GM13977 (cell line): ENCODE measurements at regions not wholly inside any gene's neighbourhood (a gene's known extent, or its start where the extent isn't known, plus 50 kb on each side); places are given as distances from the start of the nearest gene placed in this dataset.
"Not testable (repeated sequence)": the region's sequence is repeated elsewhere in the genome, so short reads cannot be mapped to it uniquely, and the experiment has no call there.

Source experiments
- DNase-seq: peaks from one replicate; pipeline ENCODE4 v3.0.0; 2012; ENCODE audit warnings: low spot score
- in situ Hi-C: fragments of 300-500 bp; cut with MboI; formaldehyde crosslinking; loops from one replicate; pipeline ENCODE4 v1.12.0; 2022; ENCODE audit warnings: low sequenced_read_pairs, low pct_unique_long_range_greater_than_20kb, mixed read lengths, inconsistent platforms; ENCODE audit not compliant: unreplicated experiment
- TF ChIP-seq, protein P1 (sequence below): IDR thresholded peaks from 2 replicates; pipeline ENCODE4 v1.5.1; 2012; ENCODE audit warnings: mild to moderate bottlenecking, control low read depth; ENCODE audit not compliant: insufficient read depth; ENCODE audit errors: extremely low read depth, missing control alignments

DNA sequence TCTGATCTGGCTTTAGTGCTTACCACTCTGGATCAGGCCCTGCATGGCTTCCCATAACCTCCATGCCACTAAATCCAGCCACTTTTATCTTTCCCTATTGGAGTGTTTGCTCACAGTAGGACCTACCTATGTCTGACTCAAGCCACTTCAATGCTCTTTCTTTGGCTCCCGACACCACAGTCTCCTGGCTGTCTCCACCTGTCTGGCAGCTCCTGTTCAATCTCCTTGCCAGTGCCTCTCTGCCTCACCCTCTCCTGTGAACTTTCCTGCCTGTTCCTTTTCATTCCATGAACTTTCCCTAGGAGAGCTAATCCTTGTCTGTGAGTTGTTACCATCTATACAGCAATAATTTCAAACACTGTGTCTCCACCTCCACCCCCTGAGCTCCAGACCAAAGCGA, 82.6 kb upstream of the UCN3 start:
- in situ Hi-C loops, result no loop called here
- no peak for DNase-seq
- TF ChIP-seq, protein P1, sequence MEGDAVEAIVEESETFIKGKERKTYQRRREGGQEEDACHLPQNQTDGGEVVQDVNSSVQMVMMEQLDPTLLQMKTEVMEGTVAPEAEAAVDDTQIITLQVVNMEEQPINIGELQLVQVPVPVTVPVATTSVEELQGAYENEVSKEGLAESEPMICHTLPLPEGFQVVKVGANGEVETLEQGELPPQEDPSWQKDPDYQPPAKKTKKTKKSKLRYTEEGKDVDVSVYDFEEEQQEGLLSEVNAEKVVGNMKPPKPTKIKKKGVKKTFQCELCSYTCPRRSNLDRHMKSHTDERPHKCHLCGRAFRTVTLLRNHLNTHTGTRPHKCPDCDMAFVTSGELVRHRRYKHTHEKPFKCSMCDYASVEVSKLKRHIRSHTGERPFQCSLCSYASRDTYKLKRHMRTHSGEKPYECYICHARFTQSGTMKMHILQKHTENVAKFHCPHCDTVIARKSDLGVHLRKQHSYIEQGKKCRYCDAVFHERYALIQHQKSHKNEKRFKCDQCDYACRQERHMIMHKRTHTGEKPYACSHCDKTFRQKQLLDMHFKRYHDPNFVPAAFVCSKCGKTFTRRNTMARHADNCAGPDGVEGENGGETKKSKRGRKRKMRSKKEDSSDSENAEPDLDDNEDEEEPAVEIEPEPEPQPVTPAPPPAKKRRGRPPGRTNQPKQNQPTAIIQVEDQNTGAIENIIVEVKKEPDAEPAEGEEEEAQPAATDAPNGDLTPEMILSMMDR, result no peak

DNA sequence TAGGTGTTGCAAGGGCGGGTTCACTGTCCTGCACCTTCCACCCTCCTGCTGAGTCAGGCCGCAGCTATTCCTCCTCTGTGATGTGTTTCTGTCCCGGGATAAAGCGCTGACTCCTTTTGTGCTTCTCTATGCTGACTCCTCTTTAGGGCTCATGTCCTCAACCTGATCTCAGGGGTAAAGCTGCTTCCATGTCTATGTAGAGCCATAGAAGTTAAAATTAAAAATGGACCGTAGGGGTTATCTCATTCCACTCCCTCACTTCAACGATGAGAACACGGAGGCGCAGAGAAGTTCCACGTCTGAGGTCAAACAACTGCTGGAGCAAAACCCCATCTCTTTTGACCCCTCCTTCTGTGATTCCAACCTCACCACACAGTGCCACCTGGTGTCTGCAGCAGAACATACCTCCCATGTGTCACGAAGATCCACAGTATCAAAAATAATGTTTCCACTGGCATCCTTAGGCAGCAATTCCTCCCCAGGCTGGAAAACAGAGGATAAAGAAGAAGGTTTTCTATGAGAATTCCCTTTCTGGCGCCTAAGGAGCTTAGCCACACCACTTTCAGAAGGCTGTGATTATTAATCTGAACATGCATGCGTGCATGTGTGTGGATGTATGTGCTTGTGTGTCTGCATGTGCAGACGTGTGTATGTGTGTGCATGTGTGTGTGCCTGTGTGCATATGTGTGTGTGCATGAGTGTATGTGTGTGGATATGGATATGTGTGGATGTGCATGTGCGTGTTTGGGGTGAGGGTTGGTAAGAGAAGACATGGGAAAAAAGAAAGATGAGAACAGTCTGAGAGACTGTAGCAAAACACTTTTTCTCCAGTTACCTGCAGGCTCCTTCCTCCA, 81.2 kb upstream of the UCN3 start:
- peak; percentile 24 for DNase-seq

DNA sequence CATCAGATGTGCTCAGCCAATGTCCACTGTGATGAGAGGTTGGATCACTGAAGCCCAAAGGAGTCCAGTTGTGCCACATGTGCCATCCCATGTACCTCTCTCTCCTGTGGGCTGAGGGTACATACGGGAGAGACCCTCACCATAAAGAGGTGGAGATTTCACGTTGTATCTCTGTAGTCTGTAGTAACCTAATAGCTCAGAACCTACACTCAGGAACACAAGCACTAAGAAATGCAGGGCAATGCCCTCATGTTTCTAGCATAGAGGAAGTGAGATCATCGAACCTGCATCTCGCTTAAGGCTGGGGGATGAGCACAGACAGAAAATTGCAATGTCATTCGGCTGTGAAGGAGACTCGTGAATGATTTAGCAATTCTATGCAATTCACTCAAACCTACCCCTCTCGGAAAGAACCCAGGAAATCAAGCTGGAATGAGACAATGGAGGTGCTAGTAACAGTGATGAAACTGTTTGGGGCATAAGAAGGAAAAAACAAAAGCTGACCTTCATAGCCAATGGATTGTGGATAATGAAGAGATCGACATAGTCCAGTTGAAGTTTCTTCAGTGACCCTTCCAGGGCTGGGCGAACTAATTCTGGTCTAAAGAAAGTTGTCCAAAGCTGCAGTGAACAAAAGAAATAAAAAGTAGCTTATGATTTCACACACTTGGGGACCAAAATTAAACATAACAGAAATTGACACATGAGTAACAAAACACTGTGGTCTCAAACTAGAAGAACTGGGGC, 80.3 kb upstream of the UCN3 start:
- no peak for DNase-seq
- in situ Hi-C loops, result no loop called here
- TF ChIP-seq, protein P1, result no peak

More for the DNA sequence above, 81.2 kb upstream of the UCN3 start:
- in situ Hi-C loops, result no loop called here
- TF ChIP-seq, protein P1, result peak; percentile 59

DNA sequence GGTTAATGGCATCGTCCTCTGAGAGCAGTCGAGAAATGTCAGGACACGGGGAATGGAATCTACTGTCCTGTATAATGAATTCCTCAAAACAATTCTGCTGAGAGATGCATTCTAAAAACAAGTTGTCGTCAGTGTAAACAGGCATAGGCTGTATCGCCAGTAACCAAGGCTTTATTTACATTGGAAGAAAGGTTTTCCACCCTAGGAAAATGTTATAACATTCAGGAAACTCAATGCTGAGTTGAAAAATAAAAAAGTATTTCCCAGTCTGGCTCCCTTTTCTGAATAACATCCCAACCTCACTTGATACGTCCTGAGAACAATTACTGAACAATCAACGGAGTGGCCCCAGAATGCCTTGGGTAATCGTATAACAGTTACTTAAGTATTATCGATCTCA, 79.6 kb upstream of the UCN3 start:
- in situ Hi-C loops, result no loop called here
- DNase-seq, result no peak
- TF ChIP-seq, protein P1, result no peak

DNA sequence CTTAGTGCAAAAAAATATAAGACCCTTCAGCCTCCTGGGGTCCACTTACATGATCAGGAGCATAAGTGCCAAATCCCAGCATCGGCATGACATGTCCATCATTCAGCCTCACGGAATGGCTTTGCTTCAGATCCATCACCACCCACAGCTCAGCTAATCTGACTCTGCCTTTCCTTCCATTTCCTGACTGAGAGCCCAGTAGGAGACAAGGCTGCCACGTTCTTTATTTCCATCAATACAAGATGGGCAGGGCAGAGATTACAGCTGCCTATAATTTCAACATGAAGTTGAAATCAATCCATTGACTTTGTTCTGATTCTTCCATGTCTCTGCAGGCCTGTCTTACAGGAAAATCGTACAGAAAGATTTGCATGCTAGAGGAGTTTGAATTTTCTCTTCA, 76.4 kb upstream of the UCN3 start:
- TF ChIP-seq, protein P1, result no peak
- DNase-seq, result no peak
- in situ Hi-C loops, result no loop called here

DNA sequence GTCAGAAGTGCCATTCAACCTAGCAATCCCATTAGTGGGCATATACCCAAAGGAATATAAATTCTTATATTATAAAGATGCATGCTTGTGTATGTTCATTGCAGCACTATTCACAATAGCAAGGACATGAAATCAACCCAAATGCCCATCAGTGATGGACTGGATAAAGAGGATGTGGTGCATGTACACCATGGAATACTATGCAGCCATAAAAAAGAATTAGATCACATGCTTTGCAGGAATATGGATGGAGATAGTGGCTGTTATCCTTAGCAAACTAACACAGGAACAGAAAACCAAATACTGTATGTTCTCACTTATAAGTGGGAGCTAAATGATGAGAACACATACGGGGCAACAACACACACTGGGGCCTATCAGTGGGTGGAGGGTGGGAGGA, 75.5 kb upstream of the UCN3 start:
- DNase-seq, in situ Hi-C loops: not testable (repeated sequence)
